Amygdala (tissue), 56 donors: ENCODE measurements at regions not wholly inside any gene's neighbourhood (a gene's known extent, or its start where the extent isn't known, plus 50 kb on each side); places are given as distances from the start of the nearest gene placed in this dataset.
"Not testable (repeated sequence)": the region's sequence is repeated elsewhere in the genome, so short reads cannot be mapped to it uniquely, and the experiment has no call there.

Experiments
- DNase-seq, 56 donors: peaks; one replicate each; lab custom pipeline; 2025; lab: John Stamatoyannopoulos, UW

DNA sequence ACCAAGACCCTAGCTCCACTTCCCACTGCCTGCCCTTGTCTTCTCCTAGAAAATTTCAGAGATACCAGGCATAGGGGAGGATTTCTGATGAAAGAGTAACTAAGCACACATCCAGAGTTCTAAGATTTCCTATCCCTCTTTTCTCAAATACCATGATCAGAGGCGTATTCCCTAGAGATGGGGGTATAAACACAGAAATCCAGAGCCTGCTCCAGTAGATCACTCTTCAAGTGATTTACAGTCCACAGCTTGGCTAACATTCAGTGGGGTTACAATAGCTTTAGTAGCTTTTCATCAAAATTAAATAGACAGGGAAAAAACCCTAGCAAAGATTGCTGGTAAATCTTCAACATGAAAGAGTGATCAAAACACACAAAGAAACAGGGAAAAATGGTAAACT, 800.7 kb upstream of the GRM7 start:
- no peak for DNase-seq

DNA sequence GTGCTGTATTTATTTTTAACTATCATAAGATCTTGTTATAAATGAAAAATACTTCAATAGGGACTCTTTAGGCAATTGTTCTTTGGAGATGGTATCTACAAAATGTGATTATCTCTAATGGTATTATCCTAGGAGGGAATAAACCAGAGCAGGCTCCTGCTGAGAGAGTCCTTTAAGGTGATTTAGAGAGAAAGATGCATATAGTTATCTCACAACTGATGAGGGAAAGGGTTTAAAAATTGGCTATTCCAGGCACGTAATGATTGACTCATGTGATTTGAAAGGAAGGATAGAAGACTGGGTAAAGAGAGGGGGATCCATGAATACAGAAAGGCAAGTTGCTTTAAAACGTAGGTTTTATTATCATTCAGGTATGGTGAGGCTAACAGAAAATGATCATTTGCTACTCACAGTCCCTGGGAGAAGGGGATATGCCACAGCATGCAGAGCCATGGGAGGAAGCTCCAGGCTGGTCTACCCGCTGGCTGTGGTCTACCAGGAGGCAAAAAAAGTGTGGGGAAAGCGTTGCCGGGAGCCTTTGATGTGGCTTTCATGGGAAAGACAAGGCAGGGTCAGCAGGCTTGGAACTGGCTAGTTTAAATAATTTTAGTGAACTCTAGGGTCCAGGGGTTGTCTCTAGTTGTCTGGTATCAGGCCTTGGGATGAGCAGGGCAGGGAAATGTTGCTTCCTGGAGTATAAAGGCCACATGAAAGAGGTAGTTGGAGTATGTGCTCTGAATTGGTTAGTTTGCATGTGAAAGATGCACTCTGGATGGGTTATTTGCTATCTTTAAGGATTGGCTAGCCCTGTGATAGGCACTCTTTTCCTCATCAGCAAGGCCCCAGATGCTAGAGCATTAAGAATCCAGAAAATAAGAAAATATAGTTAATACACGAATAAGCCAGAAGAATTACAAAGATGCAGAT, 798.4 kb upstream of the GRM7 start:
- DNase-seq, result no peak

DNA sequence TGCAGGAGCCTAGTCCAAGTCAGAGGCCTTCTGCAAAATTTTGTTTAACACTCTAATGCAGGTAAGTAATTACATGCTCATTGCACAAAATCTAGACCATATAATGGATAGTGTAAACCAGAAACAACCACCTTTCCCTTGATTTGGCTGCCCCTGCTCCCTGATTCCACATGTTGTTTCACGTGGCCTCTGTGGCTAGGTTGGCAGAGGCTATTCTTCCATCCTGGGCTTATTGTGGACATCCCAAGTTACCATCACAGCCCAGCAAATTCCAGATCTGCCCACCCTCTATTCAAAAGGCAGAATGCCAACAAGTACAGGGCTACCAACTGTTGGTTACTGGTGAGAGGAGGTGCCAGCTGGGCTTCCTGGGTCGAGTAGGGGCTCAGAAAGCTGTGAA, 794.5 kb upstream of the GRM7 start:
- no peak for DNase-seq

DNA sequence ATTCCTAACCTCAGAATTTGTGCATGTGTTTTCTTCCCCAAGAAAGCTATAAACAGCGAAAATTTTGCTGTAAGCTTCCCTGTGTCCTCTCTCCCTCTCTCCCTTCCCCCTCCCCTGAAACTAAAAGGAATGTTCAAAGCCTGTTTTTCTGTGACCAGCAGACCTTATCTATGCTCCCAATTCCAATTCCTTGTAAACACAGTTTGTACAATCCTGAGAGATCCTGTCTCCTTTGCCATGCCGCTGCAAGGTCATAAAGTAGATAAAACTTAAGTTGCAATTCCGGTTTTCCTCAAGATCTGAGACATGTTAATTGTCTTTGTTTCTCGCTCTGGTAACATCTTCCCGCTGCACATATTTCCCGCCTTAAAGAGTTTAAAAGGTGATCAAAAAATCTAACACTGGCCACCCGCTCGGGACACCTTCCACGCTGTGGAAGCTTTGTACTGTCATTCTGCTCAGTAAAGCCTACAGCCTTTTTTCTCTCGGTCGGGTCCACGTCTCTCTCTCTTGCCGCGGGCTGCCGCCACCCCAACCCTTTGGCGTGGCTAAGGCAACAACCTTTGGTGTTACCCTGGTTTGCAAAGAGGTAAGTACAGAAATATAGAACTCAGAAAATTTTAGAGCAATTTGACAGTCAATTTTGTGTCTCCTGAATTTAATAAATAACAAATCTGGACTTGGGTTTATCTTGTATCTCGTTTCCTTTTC, 793.9 kb upstream of the GRM7 start:
- not testable (repeated sequence) for DNase-seq

DNA sequence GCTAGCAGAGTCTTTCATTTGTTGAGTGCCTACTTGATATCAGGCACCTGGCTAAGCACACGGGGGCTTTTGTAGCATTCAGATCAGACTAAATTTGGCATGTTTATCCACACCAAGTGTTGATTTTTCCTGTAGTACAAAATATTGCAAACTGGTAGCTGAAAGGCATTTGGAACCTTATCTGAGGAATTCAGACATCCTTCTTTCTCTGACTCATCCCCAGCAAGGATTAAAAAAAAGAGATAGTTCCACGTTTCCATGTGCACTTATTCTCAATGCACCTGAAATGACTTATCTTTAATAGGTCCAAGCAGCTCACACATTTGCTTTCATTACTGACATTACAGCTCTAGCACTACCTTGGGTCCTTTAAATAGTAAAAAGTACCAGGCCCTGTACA, 786.0 kb upstream of the GRM7 start:
- DNase-seq, result no peak

DNA sequence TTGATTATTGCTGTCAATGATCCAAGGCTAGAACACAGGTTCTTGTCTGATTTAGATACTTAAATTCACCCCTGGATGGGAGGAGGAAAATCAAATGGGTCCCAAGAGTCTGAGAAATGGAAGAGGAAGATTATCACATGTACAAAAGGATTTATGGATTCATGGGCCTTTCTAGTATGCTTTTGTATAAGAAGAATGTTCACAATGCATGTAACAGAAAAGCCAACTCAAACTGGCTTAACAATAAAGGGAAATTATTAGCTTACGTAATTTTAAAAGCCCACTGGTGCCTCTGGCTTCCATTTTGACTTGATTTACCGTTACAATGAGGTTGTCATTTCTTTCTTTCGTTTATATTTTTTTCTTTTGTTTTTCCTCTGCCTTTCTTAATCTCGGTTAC, 782.5 kb upstream of the GRM7 start:
- DNase-seq, result no peak

DNA sequence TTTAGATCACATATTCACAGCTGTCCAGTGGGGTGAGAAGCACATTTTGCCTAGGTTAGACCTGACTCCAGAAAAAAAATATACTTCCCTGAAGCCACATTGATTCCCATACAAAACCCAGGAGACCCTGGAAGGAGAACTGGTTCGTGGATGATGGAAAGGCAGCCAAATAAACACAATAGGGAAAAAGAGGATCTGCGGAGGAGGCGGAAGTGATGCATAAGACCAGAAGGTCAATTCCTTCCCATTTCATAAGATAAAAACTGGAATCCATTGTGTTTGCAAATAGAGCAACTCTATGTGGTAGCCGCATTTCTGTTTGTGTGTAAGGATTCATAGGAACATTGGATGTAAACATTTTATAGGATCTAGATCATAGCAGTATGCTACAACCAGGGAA, 781.9 kb upstream of the GRM7 start:
- DNase-seq, result no peak

DNA sequence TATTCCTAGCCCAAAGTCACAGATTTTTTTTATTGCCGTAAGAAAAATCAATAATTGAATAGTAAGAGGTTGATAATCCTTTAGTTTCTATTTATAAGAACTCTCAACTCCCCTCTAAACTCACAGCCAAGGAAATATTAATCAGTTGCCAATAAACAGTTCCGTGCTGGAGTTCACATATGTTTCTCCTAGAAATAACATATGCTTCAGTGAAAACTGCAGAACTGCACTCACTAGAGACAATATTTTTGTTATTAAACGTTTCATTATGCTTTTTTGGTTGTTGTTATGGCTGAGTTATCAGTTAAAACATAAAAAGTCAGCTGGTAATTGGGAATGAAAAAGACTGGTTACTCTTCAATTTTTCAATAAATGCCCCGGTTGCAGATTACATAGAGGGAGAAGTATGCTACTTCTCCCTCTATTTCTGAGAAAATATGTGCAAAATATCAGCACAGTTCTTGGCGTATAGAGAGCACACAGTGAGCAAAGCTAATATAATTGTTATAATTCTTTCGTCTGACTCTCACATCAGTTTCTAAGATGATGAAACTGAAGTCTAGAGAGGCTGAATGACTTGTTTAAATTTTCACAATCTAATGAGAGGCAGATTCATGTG, 781.2 kb upstream of the GRM7 start:
- DNase-seq, result no peak

DNA sequence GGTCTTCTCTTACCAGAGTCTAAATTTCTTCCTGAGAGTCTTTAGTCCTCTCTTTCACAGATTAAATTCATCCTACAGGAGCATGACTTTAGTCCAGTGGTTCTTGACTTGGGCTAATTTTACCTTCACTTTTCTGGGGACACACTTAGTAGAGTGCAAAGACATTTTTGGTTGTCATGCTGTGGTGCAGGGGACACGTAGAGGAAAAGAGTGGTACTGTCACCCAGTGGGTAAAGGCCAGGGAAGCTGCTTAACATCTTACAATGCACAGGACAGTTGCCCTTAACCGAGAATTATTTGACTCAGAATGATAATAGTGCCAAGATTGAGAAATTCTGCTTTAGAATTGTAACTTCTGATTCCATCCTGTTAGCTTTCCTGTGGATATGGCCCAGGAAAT, 772.5 kb upstream of the GRM7 start:
- DNase-seq, result no peak

DNA sequence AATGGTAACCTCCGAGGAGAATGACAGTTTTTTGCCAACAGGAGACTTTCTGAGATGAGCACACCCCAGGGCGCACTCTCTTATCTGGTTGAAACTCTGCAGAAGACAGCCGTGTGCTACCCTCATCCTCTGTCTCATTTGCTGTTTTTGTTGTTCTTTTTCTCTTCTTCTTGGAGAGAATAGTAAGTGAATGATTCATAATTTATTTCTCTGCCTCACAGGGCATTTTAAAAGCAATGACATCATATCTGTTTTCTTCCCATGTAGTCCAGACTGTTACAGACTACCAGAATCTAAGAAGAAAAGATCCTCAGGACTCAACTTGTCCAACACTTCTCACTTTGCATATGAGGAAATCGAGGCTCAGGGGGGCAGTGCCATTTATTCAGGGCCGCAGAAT, 771.1 kb upstream of the GRM7 start:
- DNase-seq, result no peak

DNA sequence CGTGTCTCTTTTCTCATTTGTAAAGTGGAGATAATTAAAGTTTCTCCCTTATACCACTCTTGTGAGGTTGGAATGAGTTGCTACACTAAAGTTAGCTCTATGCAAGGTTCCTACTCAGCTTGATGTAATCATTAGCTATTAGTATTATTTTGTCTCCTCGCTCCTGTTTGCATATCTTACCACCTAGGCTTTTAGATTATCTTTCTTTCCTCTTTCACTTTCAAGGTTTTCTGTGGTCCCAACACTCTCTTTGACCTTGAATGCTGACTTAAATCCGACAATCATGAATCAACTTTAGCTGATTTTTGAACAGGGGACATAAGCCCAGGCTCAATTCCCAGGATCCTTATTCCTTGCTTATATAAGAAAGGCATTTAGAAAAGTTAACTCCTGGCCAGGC, 769.7 kb upstream of the GRM7 start:
- no peak for DNase-seq

DNA sequence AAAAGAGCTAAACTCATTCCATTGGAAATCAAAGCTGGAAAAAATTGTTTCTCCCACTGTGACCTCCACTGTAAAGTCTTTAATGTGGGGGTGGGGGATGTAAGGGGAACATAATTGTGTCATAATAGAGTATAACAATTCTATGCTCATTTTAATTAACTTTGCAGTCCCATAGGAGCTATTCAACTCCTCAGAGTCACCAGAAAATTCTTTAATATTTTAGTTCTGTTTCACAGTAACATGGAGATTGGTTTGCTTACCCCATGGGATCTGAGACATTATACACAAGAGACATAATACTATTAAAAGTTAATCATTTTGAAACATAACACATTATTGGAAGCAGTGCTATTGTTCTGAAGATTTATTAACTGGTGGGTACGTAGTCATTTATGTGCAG, 765.9 kb upstream of the GRM7 start:
- no peak for DNase-seq

DNA sequence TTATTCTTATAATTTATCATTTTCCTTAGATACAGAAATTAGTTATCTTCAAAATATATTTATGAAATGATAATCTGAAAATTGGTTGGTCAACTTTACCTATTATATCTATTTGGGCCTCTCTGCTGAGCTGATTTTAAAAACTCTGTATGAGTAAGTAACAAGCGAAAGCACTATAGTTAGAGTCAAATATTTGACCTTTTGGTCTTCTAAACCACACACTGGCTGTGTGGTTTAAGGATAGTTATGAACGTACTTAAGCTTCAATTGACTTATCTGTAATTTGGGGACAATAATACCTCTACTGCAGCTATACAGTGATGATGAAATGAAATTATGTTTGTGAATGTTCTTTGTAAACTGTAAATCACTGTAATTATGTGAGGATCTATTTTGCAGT, 763.9 kb upstream of the GRM7 start:
- no peak for DNase-seq

DNA sequence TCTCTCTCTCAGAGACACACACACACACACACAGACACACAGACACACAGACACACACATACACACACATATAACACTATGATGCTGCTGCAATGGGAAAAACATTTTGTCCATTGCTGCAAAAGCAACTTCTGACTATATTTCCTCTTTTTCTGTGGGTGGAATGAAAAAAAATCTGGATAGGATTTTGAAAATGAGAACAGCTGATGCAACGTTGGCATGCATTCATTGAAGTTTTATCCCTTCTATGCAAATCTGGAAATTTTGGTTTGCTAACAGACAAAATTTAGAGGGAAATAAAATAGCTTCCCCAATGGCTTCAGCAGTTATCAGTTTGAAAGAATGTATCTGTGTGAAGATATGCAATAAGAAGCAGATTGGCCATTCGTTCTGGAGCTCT, 763.4 kb upstream of the GRM7 start:
- no peak for DNase-seq

DNA sequence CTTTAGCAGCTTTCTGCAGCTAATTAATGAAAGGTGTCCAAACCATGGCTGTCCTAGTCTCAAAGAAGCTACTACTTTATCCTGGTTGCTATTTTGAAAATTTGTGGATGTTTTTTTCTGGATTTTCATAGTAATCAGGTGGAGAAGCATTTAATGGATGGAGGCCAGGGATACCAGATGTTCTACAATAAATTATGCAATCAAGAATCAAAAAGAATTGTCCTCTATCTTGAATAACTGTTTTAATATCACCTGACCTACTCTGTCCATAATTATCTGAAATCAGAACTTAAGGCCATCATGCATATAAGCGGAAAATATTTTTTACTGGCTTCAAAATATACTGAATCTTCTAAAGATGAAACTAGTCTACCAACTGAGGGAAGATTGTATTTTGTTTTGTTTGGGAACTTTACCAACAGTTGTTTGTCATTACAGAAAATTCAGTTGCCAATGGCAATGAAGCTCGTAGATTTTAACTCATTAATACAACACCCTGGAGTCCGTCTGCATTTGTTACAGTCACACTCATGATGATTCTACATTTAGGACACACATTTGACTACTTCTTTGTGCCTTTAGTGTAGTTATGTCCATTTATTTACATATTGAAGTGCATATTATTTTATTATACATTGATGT, 762.3 kb upstream of the GRM7 start:
- no peak for DNase-seq

DNA sequence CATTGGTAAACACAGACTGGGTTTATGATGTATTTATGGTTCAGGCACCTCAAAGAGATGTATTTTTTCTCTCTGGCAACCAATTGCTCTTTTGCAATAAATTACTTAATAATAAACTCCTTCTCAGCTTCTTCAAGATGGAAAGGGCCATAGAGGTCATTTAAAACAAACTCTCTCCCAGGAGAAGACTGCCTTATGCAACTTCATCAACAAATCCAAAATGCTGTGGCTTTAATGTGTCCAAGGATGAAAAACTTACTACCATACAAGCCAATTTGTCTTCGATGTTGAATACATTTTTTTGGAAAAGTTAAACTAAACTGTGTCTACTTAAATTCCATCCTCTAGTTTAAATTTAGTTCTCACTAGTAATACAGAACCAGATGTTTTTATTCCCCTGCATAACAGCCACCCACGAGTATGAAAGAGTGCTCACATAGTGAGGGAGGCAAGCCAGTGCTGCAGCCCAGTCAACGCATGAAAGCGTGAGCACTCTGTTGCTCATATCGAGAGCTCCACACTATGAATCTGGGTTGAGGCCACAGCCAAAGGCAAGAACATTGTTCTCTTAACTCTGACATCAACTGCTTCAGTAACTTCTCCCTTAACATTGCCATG, 761.3 kb upstream of the GRM7 start:
- DNase-seq, result peak in 1 of 56 donors; percentile 0

DNA sequence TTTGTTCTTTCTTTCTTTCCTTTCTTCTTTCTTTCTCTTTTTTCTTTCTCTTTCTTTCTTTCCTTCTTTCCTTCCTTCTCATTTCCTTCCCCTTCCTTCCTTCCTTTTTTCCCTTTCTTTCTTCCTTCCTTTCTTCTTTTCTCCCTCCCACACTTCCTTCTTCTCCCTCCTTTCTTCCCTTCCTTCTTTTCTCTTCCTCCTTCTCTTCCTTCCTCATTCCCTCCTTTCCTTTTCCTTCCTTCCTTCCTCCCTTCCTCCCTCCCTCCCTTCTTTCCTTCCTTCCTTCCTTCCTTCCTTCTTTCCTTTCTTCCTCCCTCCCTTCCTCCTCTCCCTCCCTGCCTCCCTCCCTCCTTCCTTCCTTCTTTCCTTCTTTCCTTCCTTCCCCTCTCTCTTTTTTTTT, 755.7 kb upstream of the GRM7 start:
- no peak for DNase-seq

DNA sequence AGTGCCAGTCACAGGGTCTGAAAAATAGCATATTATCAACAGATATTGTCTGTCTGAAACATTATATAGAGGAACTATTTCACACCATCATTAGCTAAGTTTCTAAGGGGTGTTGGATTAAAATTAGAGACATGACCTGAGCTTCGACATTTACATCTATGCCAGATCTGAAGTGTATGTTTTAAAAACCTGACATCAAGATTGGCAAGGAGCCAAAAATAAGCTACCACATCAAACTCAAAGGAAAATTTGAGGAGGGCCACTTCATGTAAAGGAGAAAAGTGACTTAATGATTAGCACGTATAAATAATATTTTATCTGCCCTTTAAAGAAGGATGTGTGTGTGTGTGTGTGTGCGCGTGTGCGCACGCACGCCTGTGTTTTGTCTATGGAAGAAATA, 752.0 kb upstream of the GRM7 start:
- DNase-seq, result no peak

DNA sequence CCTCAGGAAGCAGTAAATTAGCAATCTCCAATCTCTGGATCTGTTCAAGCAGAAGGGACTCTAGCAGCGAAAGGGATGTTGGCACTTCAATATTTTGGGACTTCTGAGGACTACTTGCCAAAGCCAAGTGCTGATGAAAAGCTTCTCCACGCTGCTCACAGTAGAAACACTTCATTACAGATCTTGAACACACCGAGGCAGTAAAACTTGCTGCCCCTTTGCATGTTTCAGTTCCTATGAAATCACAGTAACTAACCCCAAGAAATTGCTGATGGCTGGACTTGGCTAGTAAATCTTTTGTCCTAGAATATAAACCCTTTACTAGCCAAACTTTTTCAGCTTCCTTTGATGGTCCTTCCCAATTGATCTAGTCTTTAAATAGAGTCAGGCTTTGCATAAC, 750.5 kb upstream of the GRM7 start:
- no peak for DNase-seq

DNA sequence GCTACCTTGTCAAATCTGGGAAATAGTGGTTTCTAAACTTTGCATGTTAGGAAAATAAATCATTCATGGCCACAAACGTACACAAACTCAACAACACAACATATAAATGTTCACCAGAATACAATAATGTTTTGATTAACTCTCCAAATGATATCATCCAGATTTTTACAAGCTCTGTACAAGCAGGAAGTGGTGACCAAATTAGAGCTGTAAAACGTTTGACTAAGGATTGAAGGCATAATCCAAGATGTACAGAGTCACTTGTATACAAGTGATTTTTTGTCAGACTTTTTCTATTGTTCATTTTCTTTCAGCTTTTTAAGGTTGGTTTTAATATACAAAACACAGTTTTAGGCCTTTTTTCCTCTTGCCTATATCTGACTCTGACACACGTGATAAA, 748.4 kb upstream of the GRM7 start:
- no peak for DNase-seq

DNA sequence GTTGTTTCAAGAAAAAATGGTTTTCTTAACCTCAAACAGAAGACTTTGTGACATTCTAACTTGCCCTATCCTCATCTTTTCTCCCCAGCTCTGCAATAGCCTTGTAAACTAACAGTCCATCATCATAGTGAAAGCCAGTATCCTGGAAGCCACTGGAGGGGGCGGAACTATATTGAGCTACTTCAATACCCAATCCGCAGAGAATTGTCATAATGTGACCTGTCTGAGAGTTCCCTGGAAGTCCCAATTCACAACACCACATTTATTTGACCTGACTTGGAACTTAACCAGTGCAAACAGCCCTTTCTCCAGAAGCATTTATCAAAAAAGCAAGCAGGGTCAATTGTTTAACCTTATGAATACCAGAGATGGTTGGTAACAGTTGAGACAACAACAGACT, 747.6 kb upstream of the GRM7 start:
- DNase-seq, result no peak
